ENCODE measurements at regions not wholly inside any gene's neighbourhood (a gene's known extent, or its start where the extent isn't known, plus 50 kb on each side); places are given as distances from the start of the nearest gene placed in this dataset.
A peak's percentile ranks its signal among the peaks of the same experiment; 100 is the strongest.
"Not testable (repeated sequence)": the region's sequence is repeated elsewhere in the genome, so short reads cannot be mapped to it uniquely, and the experiment has no call there.

GRCh38 chr7:3094701-3095445, 51.2 kb upstream of the CARD11 start:
- peak; percentile 10 for DNase-seq

- no peak for DNase-seq
Measured at GRCh38 chr7:3097734-3098133, 54.1 kb upstream of the CARD11 start.

GRCh38 chr7:3102159-3102558, 58.5 kb upstream of the CARD11 start:
- DNase-seq, result no peak

GRCh38 chr7:3103614-3104398, 60.1 kb upstream of the CARD11 start:
- no peak for DNase-seq

GRCh38 chr7:3105856-3106255, 62.2 kb upstream of the CARD11 start:
- DNase-seq, result no peak

GRCh38 chr7:3106361-3106826, 62.7 kb upstream of the CARD11 start:
- DNase-seq, result no peak

GRCh38 chr7:3107228-3107763, 63.6 kb upstream of the CARD11 start:
- no peak for DNase-seq

GRCh38 chr7:3107889-3108570, 64.4 kb upstream of the CARD11 start:
- DNase-seq, result peak; percentile 30

GRCh38 chr7:3109311-3109915, 65.7 kb upstream of the CARD11 start:
- no peak for DNase-seq

GRCh38 chr7:3112479-3113134, 68.9 kb upstream of the CARD11 start:
- peak; percentile 84 for DNase-seq

GRCh38 chr7:3114917-3115316, 71.2 kb upstream of the CARD11 start:
- no peak for DNase-seq

GRCh38 chr7:3117081-3117480, 73.4 kb upstream of the CARD11 start:
- no peak for DNase-seq

- DNase-seq, result peak; percentile 26
Measured at GRCh38 chr7:3117488-3118231, 74.0 kb upstream of the CARD11 start.

GRCh38 chr7:3119352-3119927, 75.8 kb upstream of the CARD11 start:
- DNase-seq, result not testable (repeated sequence)

GRCh38 chr7:3119963-3120362, 76.3 kb upstream of the CARD11 start:
- no peak for DNase-seq

- DNase-seq, result no peak
Measured at GRCh38 chr7:3120513-3120912, 76.8 kb upstream of the CARD11 start.

- DNase-seq, result no peak
Measured at GRCh38 chr7:3128857-3129490, 85.3 kb upstream of the CARD11 start.

GRCh38 chr7:3133811-3134385, 90.2 kb upstream of the CARD11 start:
- DNase-seq, result no peak

- DNase-seq, result no peak
Measured at GRCh38 chr7:3134745-3135144, 91.1 kb upstream of the CARD11 start.

GRCh38 chr7:3135626-3136025, 92.0 kb upstream of the CARD11 start:
- no peak for DNase-seq
